ENCODE measurements at regions not wholly inside any gene's neighbourhood (a gene's known extent, or its start where the extent isn't known, plus 50 kb on each side); places are given as distances from the start of the nearest gene placed in this dataset.

GRCh38 chr17:73814075-73814474, 169.8 kb upstream of the SDK2 start (continued):
- TF ChIP-seq ATRX (CRISPR knock-in tag; IDR thresholded peaks at IDR 0.05; ENCODE audit: borderline replicate concordance) (no peak), ZNF782 (CRISPR knock-in tag; IDR thresholded peaks at IDR 0.05; ENCODE audit: borderline replicate concordance) (no peak), EHMT2 (IDR thresholded peaks at IDR 0.05; ENCODE audit: borderline replicate concordance, low read depth, low read length) (no peak)

GRCh38 chr17:73815474-73815873, 171.2 kb upstream of the SDK2 start:
- no peaks in the 10 kb centered on the region for H3K4me1 ChIP-seq (ENCODE audit: insufficient read depth, low read length)

More at GRCh38 chr17:73815474-73815873, 171.2 kb upstream of the SDK2 start:
- Histone ChIP-seq H3K79me2 (ENCODE audit: insufficient read depth, low read length) (no peaks in the 10 kb centered on the region), H2AFZ (ENCODE audit: low read length) (no peak overlapping the region), H3K4me2 (ENCODE audit: low read depth, low read length) (no peak overlapping the region), H3K9me3 (ENCODE audit: low read length) (peaks cover 12% of the 10 kb centered on the region), H3K27me3 (ENCODE audit: control insufficient read depth in 1 of 2, insufficient read depth in 2 of 2, low read length in 2 of 2) (peaks cover 0 to 6% of the 10 kb centered on the region in 2 experiments; a peak in 1 of 5 replicates), H3K9ac (ENCODE audit: insufficient read depth, low read depth, low read length) (no peak overlapping the region), H3K27ac (ENCODE audit: extremely low read length, insufficient read depth, low read length) (no peak overlapping the region), H3K4me3 (replicated peaks in 1 of 3; ENCODE audit: insufficient read depth in 1 of 3, low read depth in 2 of 3, low read length in 3 of 3) (no peak overlapping the region), H4K20me1 (ENCODE audit: insufficient read depth, low read length) (no peaks in the 10 kb centered on the region), H3K36me3 (replicated peaks in 1 of 2; ENCODE audit: control insufficient read depth in 1 of 2, insufficient read depth in 2 of 2, low read length in 2 of 2) (no peaks in the 10 kb centered on the region)
- DNase-seq (ENCODE audit: low spot score) = no peak
- 60% methylated on average over 5 of the region's 5 CpGs for WGBS (ENCODE audit: low lambda C conversion rate)
- TF ChIP-seq ZBTB44 (CRISPR knock-in tag; IDR thresholded peaks at IDR 0.05) (no peak), HNRNPL (IDR thresholded peaks at IDR 0.05; ENCODE audit: low read depth, low read length) (no peak), GZF1 (CRISPR knock-in tag; IDR thresholded peaks at IDR 0.05) (no peak), NONO (IDR thresholded peaks at IDR 0.05) (no peak), NONO (CRISPR knock-in tag; conservative IDR thresholded peaks at IDR 0.05) (no peak), MEIS2 (CRISPR knock-in tag; IDR thresholded peaks at IDR 0.05) (no peak), NFKBIZ (CRISPR knock-in tag; IDR thresholded peaks at IDR 0.05) (no peak), ZFP41 (CRISPR knock-in tag; IDR thresholded peaks at IDR 0.05; ENCODE audit: borderline replicate concordance) (no peak), PRDM10 (CRISPR knock-in tag; IDR thresholded peaks at IDR 0.05; ENCODE audit: low read depth) (no peak), GATAD1 (CRISPR knock-in tag; IDR thresholded peaks at IDR 0.05) (no peak), HNF4A (CRISPR knock-in tag; IDR thresholded peaks at IDR 0.05) (no peak)
- no peak for FAIRE-seq
- in situ Hi-C loops (cut with HindIII; ENCODE audit: extremely low pct_ligation_motif_present, low pct_unique_long_range_greater_than_20kb) = no loop called here
- no TSS peak for BruUV-seq (replicated peaks)
- intact Hi-C loops (cut with micrococcal nuclease; ENCODE audit: unreplicated experiment) = no loop called here
- POLR2A ChIA-PET = no interaction called here
- ATAC-seq = no peak
- CTCF ChIA-PET (ENCODE audit: low intra/inter-chr PET ratio, low total read pairs) = no interaction called here

Measured in HepG2 (cell line).